ENCODE measurements at regions not wholly inside any gene's neighbourhood (a gene's known extent, or its start where the extent isn't known, plus 50 kb on each side); places are given as distances from the start of the nearest gene placed in this dataset.

DNA sequence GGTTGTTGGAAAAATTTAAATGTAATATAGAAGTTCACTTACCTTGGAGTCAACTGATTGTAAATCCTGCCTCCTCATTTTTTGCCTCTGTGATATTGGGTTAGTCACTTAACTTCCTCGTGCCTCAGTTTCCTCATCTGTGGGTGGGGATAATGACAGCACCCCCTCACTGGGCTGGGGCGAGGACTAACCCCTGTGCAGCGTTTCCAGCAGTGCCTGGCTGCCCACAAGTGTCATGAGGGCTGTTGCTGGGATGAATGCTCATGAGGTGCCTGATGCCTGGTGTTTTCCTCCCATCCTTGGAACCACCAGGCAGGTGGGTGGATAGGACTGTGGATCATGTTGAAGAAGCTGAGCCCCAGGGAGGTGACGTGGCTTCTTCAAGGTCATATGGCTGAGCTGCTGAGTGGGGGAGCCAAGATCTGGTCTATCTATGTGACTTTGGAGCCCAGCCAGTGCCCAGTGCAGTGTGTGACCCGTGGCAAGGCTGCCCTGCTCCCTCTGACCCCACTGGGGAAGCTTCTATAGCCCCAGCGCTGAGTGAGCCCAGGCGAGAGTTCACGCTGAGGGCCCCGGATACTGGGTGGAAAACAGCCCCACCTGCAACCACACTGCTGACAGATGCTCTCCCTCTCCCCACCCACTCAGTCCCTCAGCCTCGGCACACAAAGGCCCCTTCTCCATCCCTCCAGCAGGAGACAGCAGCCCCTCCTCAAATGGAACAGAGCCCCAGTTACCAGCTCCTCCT, 446.0 kb downstream of the PTPRU start:
- TF ChIP-seq, protein P1, sequence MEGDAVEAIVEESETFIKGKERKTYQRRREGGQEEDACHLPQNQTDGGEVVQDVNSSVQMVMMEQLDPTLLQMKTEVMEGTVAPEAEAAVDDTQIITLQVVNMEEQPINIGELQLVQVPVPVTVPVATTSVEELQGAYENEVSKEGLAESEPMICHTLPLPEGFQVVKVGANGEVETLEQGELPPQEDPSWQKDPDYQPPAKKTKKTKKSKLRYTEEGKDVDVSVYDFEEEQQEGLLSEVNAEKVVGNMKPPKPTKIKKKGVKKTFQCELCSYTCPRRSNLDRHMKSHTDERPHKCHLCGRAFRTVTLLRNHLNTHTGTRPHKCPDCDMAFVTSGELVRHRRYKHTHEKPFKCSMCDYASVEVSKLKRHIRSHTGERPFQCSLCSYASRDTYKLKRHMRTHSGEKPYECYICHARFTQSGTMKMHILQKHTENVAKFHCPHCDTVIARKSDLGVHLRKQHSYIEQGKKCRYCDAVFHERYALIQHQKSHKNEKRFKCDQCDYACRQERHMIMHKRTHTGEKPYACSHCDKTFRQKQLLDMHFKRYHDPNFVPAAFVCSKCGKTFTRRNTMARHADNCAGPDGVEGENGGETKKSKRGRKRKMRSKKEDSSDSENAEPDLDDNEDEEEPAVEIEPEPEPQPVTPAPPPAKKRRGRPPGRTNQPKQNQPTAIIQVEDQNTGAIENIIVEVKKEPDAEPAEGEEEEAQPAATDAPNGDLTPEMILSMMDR (IDR thresholded peaks at IDR 0.05): no peak
- TF ChIP-seq EZH2 (IDR thresholded peaks at IDR 0.05): no peak

All from neural progenitor cell (in vitro differentiated cells).